ENCODE measurements at regions not wholly inside any gene's neighbourhood (a gene's known extent, or its start where the extent isn't known, plus 50 kb on each side); places are given as distances from the start of the nearest gene placed in this dataset.
A peak's percentile ranks its signal among the peaks of the same experiment; 100 is the strongest.

DNA sequence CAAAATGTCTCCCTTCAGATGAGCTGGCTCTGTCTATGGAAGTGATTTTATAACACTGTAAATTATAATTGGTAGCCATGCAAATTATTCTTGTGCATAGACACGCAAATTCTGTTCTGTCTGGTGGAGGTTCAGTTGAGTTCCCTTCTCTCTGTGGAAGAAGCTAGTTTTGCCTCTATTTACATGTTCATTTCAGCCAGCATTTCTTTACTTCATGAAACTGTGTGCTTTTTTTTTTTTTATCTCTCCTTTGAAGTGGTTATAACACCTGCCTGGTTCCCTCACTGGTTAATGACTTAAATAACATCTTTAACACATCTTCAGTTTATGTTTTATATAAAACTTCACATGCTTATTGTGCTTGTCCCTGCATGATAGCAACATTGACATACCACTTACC, 149.4 kb upstream of the FBXL7 start:
- Histone ChIP-seq H3K27ac (no peak overlapping the region), H3K9me3 (ENCODE audit: low read depth) (no peaks in the 10 kb centered on the region), H3K4me1 (ENCODE audit: low read depth) (no peaks in the 10 kb centered on the region), H3K4me3 (no peak overlapping the region), H3K36me3 (no peaks in the 10 kb centered on the region), H3K27me3 (no peaks in the 10 kb centered on the region)
- TF ChIP-seq CTCF (IDR thresholded peaks at IDR 0.05; ENCODE audit: low read depth, low read length), result no peak
- no peak for DNase-seq (ENCODE audit: low read depth in 1 of 2, low spot score in 1 of 2)

- TF ChIP-seq CTCF (IDR thresholded peaks at IDR 0.05; ENCODE audit: low read depth, low read length), result no peak
- H3K36me3 ChIP-seq, result no peaks in the 10 kb centered on the region
- no peak overlapping the region for H3K27ac ChIP-seq
- peak in 1 of 2 donors; percentile 22 for DNase-seq (ENCODE audit: low read depth in 1 of 2, low spot score in 1 of 2)
- no peaks in the 10 kb centered on the region for H3K9me3 ChIP-seq (ENCODE audit: low read depth)
- H3K4me1 ChIP-seq (ENCODE audit: low read depth), result no peaks in the 10 kb centered on the region
- no peaks in the 10 kb centered on the region for H3K27me3 ChIP-seq
- H3K4me3 ChIP-seq, result no peak overlapping the region
These were observed 153.2 kb upstream of the FBXL7 start for GRCh38 chr5:15346738-15347137.

DNA sequence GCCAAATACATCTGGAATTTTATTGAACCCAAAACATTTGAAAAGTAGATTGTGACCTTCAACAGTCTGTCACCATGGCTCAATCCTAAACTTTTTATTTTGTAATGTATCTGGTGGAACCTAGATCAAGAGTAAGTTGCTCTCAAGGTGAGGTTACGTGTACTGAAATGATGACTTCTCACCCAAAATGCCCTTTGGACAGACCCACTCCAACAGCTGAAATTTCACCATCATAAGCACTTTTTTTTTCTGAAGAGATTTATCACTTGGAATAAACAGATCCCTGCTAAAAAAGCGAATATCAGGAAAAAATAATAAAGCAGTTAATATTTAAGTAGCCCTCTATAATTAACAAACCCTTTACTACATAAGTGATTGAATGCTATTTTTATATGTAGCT, 155.0 kb upstream of the FBXL7 start:
- Histone ChIP-seq H3K27ac (no peak overlapping the region), H3K27me3 (no peaks in the 10 kb centered on the region), H3K36me3 (no peaks in the 10 kb centered on the region), H3K4me3 (no peak overlapping the region), H3K4me1 (ENCODE audit: low read depth) (no peaks in the 10 kb centered on the region), H3K9me3 (ENCODE audit: low read depth) (no peaks in the 10 kb centered on the region)
- no peak for TF ChIP-seq CTCF (IDR thresholded peaks at IDR 0.05; ENCODE audit: low read depth, low read length)
- DNase-seq (ENCODE audit: low read depth in 1 of 2, low spot score in 1 of 2), result no peak

DNA sequence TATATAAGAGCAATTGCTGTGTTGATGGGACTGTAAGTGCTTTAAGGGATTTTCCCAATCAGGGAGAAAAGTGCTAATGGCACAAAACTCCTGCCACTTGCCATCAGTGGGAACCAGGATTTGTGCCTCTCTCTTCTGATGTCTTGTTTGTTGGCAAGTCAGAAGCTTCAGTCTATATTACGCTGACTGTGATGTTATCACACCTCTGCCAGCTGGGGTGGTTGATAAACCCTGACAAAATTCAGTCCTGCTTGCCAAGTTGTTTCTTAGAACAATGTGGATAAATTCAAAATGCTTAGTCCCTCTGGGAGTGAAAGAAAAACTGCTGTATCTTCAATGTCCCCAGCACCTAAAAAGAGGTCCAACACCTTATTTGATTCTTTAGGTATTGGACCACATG, 161.4 kb upstream of the FBXL7 start:
- no peaks in the 10 kb centered on the region for H3K9me3 ChIP-seq (ENCODE audit: low read depth)
- H3K36me3 ChIP-seq, result no peaks in the 10 kb centered on the region
- H3K27me3 ChIP-seq, result no peaks in the 10 kb centered on the region
- no peak overlapping the region for H3K27ac ChIP-seq
- no peaks in the 10 kb centered on the region for H3K4me1 ChIP-seq (ENCODE audit: low read depth)
- TF ChIP-seq CTCF (IDR thresholded peaks at IDR 0.05; ENCODE audit: low read depth, low read length), result no peak
- H3K4me3 ChIP-seq, result no peak overlapping the region
- no peak for DNase-seq (ENCODE audit: low read depth in 1 of 2, low spot score in 1 of 2)

DNA sequence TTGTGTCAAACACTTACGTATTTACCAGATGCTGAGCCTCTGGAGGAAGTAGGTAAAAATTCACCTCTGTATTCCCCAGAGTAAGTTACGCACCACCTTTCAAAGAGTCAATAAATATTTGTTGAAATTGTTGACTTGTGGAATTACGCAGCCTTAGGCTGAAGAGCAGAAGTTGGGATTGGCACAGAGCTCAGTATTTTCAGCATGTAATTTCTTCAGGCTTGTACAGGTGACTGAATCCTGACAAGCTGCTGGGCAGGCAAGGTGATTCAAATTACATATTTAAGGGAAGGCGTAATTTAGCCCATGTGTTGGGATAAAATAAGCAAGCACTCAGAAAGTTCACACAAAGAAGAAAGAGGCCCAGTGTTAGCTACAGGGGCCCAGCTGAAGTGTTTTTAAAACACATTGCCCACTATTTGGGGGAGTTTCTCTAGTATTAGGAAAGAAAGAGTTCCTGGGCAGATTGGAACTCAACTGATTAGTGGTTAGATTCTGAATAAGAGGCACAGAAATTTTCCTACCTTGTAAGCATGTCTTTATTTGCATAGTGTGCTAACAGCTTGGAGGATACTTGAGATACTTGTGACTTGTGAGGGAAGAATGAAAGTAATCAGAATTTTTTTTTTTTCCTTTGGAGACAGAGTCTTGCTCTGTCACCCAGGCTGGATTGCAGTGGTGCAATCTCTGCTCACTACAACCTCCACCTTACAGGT, 165.3 kb upstream of the FBXL7 start:
- Histone ChIP-seq H3K4me1 (ENCODE audit: low read depth) (no peaks in the 10 kb centered on the region), H3K27ac (no peak overlapping the region), H3K27me3 (no peaks in the 10 kb centered on the region), H3K9me3 (ENCODE audit: low read depth) (no peaks in the 10 kb centered on the region), H3K4me3 (no peak overlapping the region), H3K36me3 (no peaks in the 10 kb centered on the region)
- no peak for TF ChIP-seq CTCF (IDR thresholded peaks at IDR 0.05; ENCODE audit: low read depth, low read length)
- DNase-seq (ENCODE audit: low read depth in 1 of 2, low spot score in 1 of 2), result no peak
